GM21447 (cell line): ENCODE measurements at regions not wholly inside any gene's neighbourhood (a gene's known extent, or its start where the extent isn't known, plus 50 kb on each side); places are given as distances from the start of the nearest gene placed in this dataset.

Source experiments
- ATAC-seq: cut with Tn5 transposase; IDR thresholded peaks from one replicate; pipeline ENCODE4 v1.9.1; 2021; ENCODE audit not compliant: unreplicated experiment

- no peak for ATAC-seq
Observed at GRCh38 chr10:120365872-120366271, 91.2 kb upstream of the PLPP4 start.

- ATAC-seq = no peak
Observed at GRCh38 chr10:120367341-120367740, 89.7 kb upstream of the PLPP4 start.

- no peak for ATAC-seq
Observed at GRCh38 chr10:120368338-120368737, 88.7 kb upstream of the PLPP4 start.

- no peak for ATAC-seq
Observed at GRCh38 chr10:120368927-120369326, 88.1 kb upstream of the PLPP4 start.

- no peak for ATAC-seq
Observed at GRCh38 chr10:120369856-120370276, 87.2 kb upstream of the PLPP4 start.

- no peak for ATAC-seq
Observed at GRCh38 chr10:120371856-120372255, 85.2 kb upstream of the PLPP4 start.

- ATAC-seq = no peak
Observed at GRCh38 chr10:120372917-120373316, 84.1 kb upstream of the PLPP4 start.

- no peak for ATAC-seq
Observed at GRCh38 chr10:120375666-120376065, 81.4 kb upstream of the PLPP4 start.

GRCh38 chr10:120381931-120382330 lies 75.1 kb upstream of the PLPP4 start:
- no peak for ATAC-seq

- ATAC-seq = no peak
Observed at GRCh38 chr10:120382360-120382759, 74.7 kb upstream of the PLPP4 start.

- no peak for ATAC-seq
Observed at GRCh38 chr10:120385992-120386391, 71.0 kb upstream of the PLPP4 start.

- ATAC-seq = no peak
Observed at GRCh38 chr10:120386896-120387295, 70.1 kb upstream of the PLPP4 start.

GRCh38 chr10:120387326-120387725 lies 69.7 kb upstream of the PLPP4 start:
- ATAC-seq = no peak

GRCh38 chr10:120392245-120392644 lies 64.8 kb upstream of the PLPP4 start:
- no peak for ATAC-seq

GRCh38 chr10:120392671-120393079 lies 64.4 kb upstream of the PLPP4 start:
- ATAC-seq = no peak

GRCh38 chr10:120394446-120394845 lies 62.6 kb upstream of the PLPP4 start:
- no peak for ATAC-seq

- ATAC-seq = no peak
Observed at GRCh38 chr10:120396228-120396627, 60.8 kb upstream of the PLPP4 start.

- no peak for ATAC-seq
Observed at GRCh38 chr10:120398180-120398579, 58.8 kb upstream of the PLPP4 start.

- ATAC-seq = no peak
Observed at GRCh38 chr10:120400601-120401000, 56.4 kb upstream of the PLPP4 start.

GRCh38 chr10:120402147-120402766 lies 54.8 kb upstream of the PLPP4 start:
- no peak for ATAC-seq

- ATAC-seq = no peak
Observed at GRCh38 chr10:120403109-120403508, 53.9 kb upstream of the PLPP4 start.

GRCh38 chr10:120406376-120406775 lies 50.7 kb upstream of the PLPP4 start:
- ATAC-seq = no peak
